ENCODE measurements at regions not wholly inside any gene's neighbourhood (a gene's known extent, or its start where the extent isn't known, plus 50 kb on each side); places are given as distances from the start of the nearest gene placed in this dataset.
"Not testable (repeated sequence)": the region's sequence is repeated elsewhere in the genome, so short reads cannot be mapped to it uniquely, and the experiment has no call there.

GRCh38 chr13:50286324-50286723 lies 271.1 kb downstream of the KCNRG start:
- no peaks in the 10 kb centered on the region for H3K36me3 ChIP-seq (ENCODE audit: control insufficient read depth, insufficient read depth, low read length)
- H3K27me3 ChIP-seq (ENCODE audit: control insufficient read depth, insufficient read depth, low read length) = no peaks in the 10 kb centered on the region; the same call in 1 of the 2 replicates
- no peak overlapping the region for H3K4me3 ChIP-seq (ENCODE audit: low read depth, low read length)
- no peak for TF ChIP-seq CTCF (IDR thresholded peaks at IDR 0.05; ENCODE audit: insufficient read depth, low read depth, low read length)
- ChIA-PET POLR2A (no interaction called here), CTCF (no interaction called here)
- no peak for DNase-seq (ENCODE audit: low read depth)

- ChIA-PET POLR2A (no interaction called here), CTCF (no interaction called here)
- H3K4me3 ChIP-seq (ENCODE audit: low read depth, low read length) = no peak overlapping the region
- TF ChIP-seq CTCF (IDR thresholded peaks at IDR 0.05; ENCODE audit: insufficient read depth, low read depth, low read length) = no peak
- DNase-seq (ENCODE audit: low read depth) = no peak
- no peaks in the 10 kb centered on the region for H3K36me3 ChIP-seq (ENCODE audit: control insufficient read depth, insufficient read depth, low read length)
- no peaks in the 10 kb centered on the region; the same call in 1 of the 2 replicates for H3K27me3 ChIP-seq (ENCODE audit: control insufficient read depth, insufficient read depth, low read length)
Observed at GRCh38 chr13:50290186-50290585, 274.9 kb downstream of the KCNRG start.

GRCh38 chr13:50291611-50292010 lies 276.4 kb downstream of the KCNRG start:
- ChIA-PET CTCF (no interaction called here), POLR2A (interaction anchor here (0.7 kb wide), 1 partner anchor 223 kb away, joined by 4 read pairs; no protein-coding TSS in a partner anchor)
- TF ChIP-seq CTCF (IDR thresholded peaks at IDR 0.05; ENCODE audit: insufficient read depth, low read depth, low read length) = no peak
- Histone ChIP-seq H3K27me3 (ENCODE audit: control insufficient read depth, insufficient read depth, low read length) (no peaks in the 10 kb centered on the region; the same call in 1 of the 2 replicates), H3K4me3 (ENCODE audit: low read depth, low read length) (no peak overlapping the region), H3K36me3 (ENCODE audit: control insufficient read depth, insufficient read depth, low read length) (no peaks in the 10 kb centered on the region)
- no peak for DNase-seq (ENCODE audit: low read depth)

- ChIA-PET CTCF (no interaction called here), POLR2A (interaction anchor here (0.7 kb wide), 1 partner anchor 223 kb away, joined by 4 read pairs; no protein-coding TSS in a partner anchor)
- no peak for DNase-seq (ENCODE audit: low read depth)
- Histone ChIP-seq H3K4me3 (ENCODE audit: low read depth, low read length) (no peak overlapping the region), H3K27me3 (ENCODE audit: control insufficient read depth, insufficient read depth, low read length) (no peaks in the 10 kb centered on the region; the same call in 1 of the 2 replicates), H3K36me3 (ENCODE audit: control insufficient read depth, insufficient read depth, low read length) (no peaks in the 10 kb centered on the region)
- no peak for TF ChIP-seq CTCF (IDR thresholded peaks at IDR 0.05; ENCODE audit: insufficient read depth, low read depth, low read length)
Observed at GRCh38 chr13:50292081-50292480, 276.8 kb downstream of the KCNRG start.

GRCh38 chr13:50294425-50294824 lies 279.2 kb downstream of the KCNRG start:
- H3K36me3 ChIP-seq (ENCODE audit: control insufficient read depth, insufficient read depth, low read length); POLR2A ChIA-PET; CTCF ChIA-PET; H3K4me3 ChIP-seq (ENCODE audit: low read depth, low read length); DNase-seq (ENCODE audit: low read depth); H3K27me3 ChIP-seq (ENCODE audit: control insufficient read depth, insufficient read depth, low read length): not testable (repeated sequence)

- Histone ChIP-seq H3K4me3 (ENCODE audit: low read depth, low read length) (no peak overlapping the region), H3K36me3 (ENCODE audit: control insufficient read depth, insufficient read depth, low read length) (no peaks in the 10 kb centered on the region), H3K27me3 (ENCODE audit: control insufficient read depth, insufficient read depth, low read length) (peaks cover 1% of the 10 kb centered on the region; the same call in 1 of the 2 replicates)
- CTCF ChIA-PET = interaction anchor here (1.1 kb wide), 1 partner anchor 29 kb away, joined by 3 read pairs; no protein-coding TSS in a partner anchor
- no peak for DNase-seq (ENCODE audit: low read depth)
- POLR2A ChIA-PET = no interaction called here
- no peak for TF ChIP-seq CTCF (IDR thresholded peaks at IDR 0.05; ENCODE audit: insufficient read depth, low read depth, low read length)
Observed at GRCh38 chr13:50299546-50300249, 284.5 kb downstream of the KCNRG start.

All from BJ (cell line).